ENCODE measurements at regions not wholly inside any gene's neighbourhood (a gene's known extent, or its start where the extent isn't known, plus 50 kb on each side); places are given as distances from the start of the nearest gene placed in this dataset.

- TF ChIP-seq CTCF (IDR thresholded peaks at IDR 0.05), result no peak
- TF ChIP-seq POLR2A (IDR thresholded peaks at IDR 0.05), result no peak
- TF ChIP-seq POLR2AphosphoS5 (IDR thresholded peaks at IDR 0.05; ENCODE audit: insufficient read depth in 1 of 2, low read depth in 1 of 2), result no peak
Measured at GRCh38 chr4:4730249-4730648, 129.2 kb upstream of the MSX1 start.

All from vagina (tissue), 2 donors.